C4-2B (cell line): ENCODE measurements at regions not wholly inside any gene's neighbourhood (a gene's known extent, or its start where the extent isn't known, plus 50 kb on each side); places are given as distances from the start of the nearest gene placed in this dataset.

Source experiments
- H3K27ac ChIP-seq: fragments of 450-650 bp; 2 replicates; pipeline ENCODE4 v1.5.1; 2017
- CTCF ChIP-seq: fragments of 450-650 bp; conservative IDR thresholded peaks from 2 replicates; pipeline ENCODE4 v1.5.1; 2017; ENCODE audit warnings: mild to moderate bottlenecking
- ZFX ChIP-seq: fragments of 450-650 bp; IDR thresholded peaks from 2 replicates; pipeline ENCODE4 v1.6.1; 2017

- no peak for TF ChIP-seq CTCF
- TF ChIP-seq ZFX, result no peak
- no peak overlapping the region for H3K27ac ChIP-seq
These were observed 133.0 kb upstream of the CTTNBP2NL start for GRCh38 chr1:112263042-112263441.

GRCh38 chr1:112263453-112263852, 132.6 kb upstream of the CTTNBP2NL start:
- no peak overlapping the region for H3K27ac ChIP-seq
- TF ChIP-seq ZFX (no peak), CTCF (no peak)

- TF ChIP-seq CTCF (no peak), ZFX (no peak)
- H3K27ac ChIP-seq, result no peak overlapping the region
These were observed 132.0 kb upstream of the CTTNBP2NL start for GRCh38 chr1:112264010-112264409.

GRCh38 chr1:112264553-112264952, 131.5 kb upstream of the CTTNBP2NL start:
- no peak overlapping the region for H3K27ac ChIP-seq
- TF ChIP-seq CTCF, result no peak
- no peak for TF ChIP-seq ZFX

GRCh38 chr1:112265931-112266330, 130.1 kb upstream of the CTTNBP2NL start:
- H3K27ac ChIP-seq, result no peak overlapping the region
- TF ChIP-seq ZFX, result no peak
- TF ChIP-seq CTCF, result no peak

- 0 out of 2 replicates have a peak overlapping the region, but pooled peaks have one; percentile 44 for H3K27ac ChIP-seq
- TF ChIP-seq CTCF (no peak), ZFX (no peak)
These were observed 128.8 kb upstream of the CTTNBP2NL start for GRCh38 chr1:112267206-112267605.

GRCh38 chr1:112267929-112268328, 128.1 kb upstream of the CTTNBP2NL start:
- peak overlapping the region; percentile 44 for H3K27ac ChIP-seq

More at GRCh38 chr1:112267929-112268328, 128.1 kb upstream of the CTTNBP2NL start:
- TF ChIP-seq CTCF (no peak), ZFX (no peak)
